SK-N-SH treated with all-trans-retinoic acid at 6 μM for 48 hours (cell line): ENCODE measurements at regions not wholly inside any gene's neighbourhood (a gene's known extent, or its start where the extent isn't known, plus 50 kb on each side); places are given as distances from the start of the nearest gene placed in this dataset.

ENCODE experiments used
- ZFP3 ChIP-seq: fragments of 250-450 bp; sonication (Bioruptor Pico); IDR thresholded peaks from 2 replicates; pipeline ENCODE4 v1.5.0; 2020; ENCODE audit warnings: mild to moderate bottlenecking, moderate library complexity
- ZNF565 ChIP-seq: fragments of 450-650 bp; formaldehyde crosslinking; conservative IDR thresholded peaks from 2 replicates; pipeline ENCODE4 v1.5.0; 2020; ENCODE audit warnings: low read depth, mild to moderate bottlenecking, moderate library complexity

GRCh38 chr12:38149395-38150073, 167.0 kb upstream of the ALG10B start:
- TF ChIP-seq ZNF565 (CRISPR knock-in tag) (no peak), ZFP3 (CRISPR knock-in tag) (no peak)
